ENCODE measurements at regions not wholly inside any gene's neighbourhood (a gene's known extent, or its start where the extent isn't known, plus 50 kb on each side); places are given as distances from the start of the nearest gene placed in this dataset.
"Not testable (repeated sequence)": the region's sequence is repeated elsewhere in the genome, so short reads cannot be mapped to it uniquely, and the experiment has no call there.

DNA sequence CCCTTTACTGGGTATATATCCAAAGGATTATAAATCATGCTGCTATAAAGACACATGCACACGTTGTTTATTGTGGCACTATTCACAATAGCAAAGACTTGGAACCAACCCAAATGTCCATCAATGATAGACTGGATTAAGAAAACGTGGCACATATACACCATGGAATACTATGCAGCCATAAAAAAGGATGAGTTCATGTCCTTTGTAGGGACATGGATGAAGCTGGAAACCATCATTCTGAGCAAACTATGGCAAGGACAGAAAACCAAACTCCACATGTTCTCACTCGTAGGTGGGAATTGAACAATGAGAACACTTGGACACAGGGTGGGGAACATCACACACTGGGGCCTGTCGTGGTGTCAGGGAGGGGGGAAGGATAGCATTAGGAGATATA, 59.2 kb downstream of the CXorf49B start:
- not testable (repeated sequence) for H3K27me3 Mint-ChIP-seq (ENCODE audit: unreplicated experiment); H3K27ac Mint-ChIP-seq (ENCODE audit: unreplicated experiment); DNase-seq (ENCODE audit: low spot score); H3K4me1 Mint-ChIP-seq (ENCODE audit: unreplicated experiment); H3K9me3 Mint-ChIP-seq (ENCODE audit: unreplicated experiment); H3K4me3 Mint-ChIP-seq (ENCODE audit: unreplicated experiment); H3K36me3 Mint-ChIP-seq (ENCODE audit: low read depth, unreplicated experiment)

- H3K4me1 Mint-ChIP-seq (ENCODE audit: unreplicated experiment): no peaks in the 10 kb centered on the region
- no peak overlapping the region for H3K27ac Mint-ChIP-seq (ENCODE audit: unreplicated experiment)
- no peak for DNase-seq (ENCODE audit: low spot score)
- peaks cover 3% of the 10 kb centered on the region for H3K27me3 Mint-ChIP-seq (ENCODE audit: unreplicated experiment)
- H3K36me3 Mint-ChIP-seq (ENCODE audit: low read depth, unreplicated experiment): no peaks in the 10 kb centered on the region
- TF ChIP-seq, protein P1, sequence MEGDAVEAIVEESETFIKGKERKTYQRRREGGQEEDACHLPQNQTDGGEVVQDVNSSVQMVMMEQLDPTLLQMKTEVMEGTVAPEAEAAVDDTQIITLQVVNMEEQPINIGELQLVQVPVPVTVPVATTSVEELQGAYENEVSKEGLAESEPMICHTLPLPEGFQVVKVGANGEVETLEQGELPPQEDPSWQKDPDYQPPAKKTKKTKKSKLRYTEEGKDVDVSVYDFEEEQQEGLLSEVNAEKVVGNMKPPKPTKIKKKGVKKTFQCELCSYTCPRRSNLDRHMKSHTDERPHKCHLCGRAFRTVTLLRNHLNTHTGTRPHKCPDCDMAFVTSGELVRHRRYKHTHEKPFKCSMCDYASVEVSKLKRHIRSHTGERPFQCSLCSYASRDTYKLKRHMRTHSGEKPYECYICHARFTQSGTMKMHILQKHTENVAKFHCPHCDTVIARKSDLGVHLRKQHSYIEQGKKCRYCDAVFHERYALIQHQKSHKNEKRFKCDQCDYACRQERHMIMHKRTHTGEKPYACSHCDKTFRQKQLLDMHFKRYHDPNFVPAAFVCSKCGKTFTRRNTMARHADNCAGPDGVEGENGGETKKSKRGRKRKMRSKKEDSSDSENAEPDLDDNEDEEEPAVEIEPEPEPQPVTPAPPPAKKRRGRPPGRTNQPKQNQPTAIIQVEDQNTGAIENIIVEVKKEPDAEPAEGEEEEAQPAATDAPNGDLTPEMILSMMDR (IDR thresholded peaks at IDR 0.05; ENCODE audit: unreplicated experiment): no peak
- no peaks in the 10 kb centered on the region for H3K9me3 Mint-ChIP-seq (ENCODE audit: unreplicated experiment)
- H3K4me3 Mint-ChIP-seq (ENCODE audit: unreplicated experiment): no peak overlapping the region
Measured at GRCh38 chrX:71823391-71824057, 60.4 kb downstream of the CXorf49B start.

GRCh38 chrX:71828086-71828485, 64.9 kb downstream of the CXorf49B start:
- no peaks in the 10 kb centered on the region for H3K9me3 Mint-ChIP-seq (ENCODE audit: unreplicated experiment)
- H3K27ac Mint-ChIP-seq (ENCODE audit: unreplicated experiment): no peak overlapping the region
- no peaks in the 10 kb centered on the region for H3K36me3 Mint-ChIP-seq (ENCODE audit: low read depth, unreplicated experiment)
- H3K4me1 Mint-ChIP-seq (ENCODE audit: unreplicated experiment): no peaks in the 10 kb centered on the region
- DNase-seq (ENCODE audit: low spot score): no peak
- no peak overlapping the region for H3K4me3 Mint-ChIP-seq (ENCODE audit: unreplicated experiment)
- H3K27me3 Mint-ChIP-seq (ENCODE audit: unreplicated experiment): peaks cover 3% of the 10 kb centered on the region
- TF ChIP-seq, protein P1 (IDR thresholded peaks at IDR 0.05; ENCODE audit: unreplicated experiment): no peak

- not testable (repeated sequence) for DNase-seq (ENCODE audit: low spot score); H3K27me3 Mint-ChIP-seq (ENCODE audit: unreplicated experiment)
Measured at GRCh38 chrX:71838092-71838491, 72.6 kb upstream of the NHSL2 start.

DNA sequence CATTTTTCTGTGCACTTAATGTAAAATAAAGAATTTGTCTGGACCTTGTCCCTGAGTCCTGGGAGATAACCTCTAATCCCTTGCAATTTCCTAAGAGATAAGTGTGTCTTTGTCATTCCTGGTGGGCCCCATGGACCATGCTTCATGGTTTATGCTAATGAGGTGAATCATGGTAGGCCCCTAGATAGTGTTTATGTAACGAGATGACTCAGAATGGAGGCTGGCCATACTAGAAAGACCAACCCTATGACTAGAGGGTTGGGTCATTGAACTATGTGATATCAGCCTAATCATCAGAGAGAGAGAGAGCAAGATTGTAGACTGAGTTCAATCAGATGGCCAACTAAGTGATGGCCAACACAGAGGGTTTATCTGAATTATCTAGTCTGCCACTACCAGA, 64.2 kb upstream of the NHSL2 start:
- H3K27me3 Mint-ChIP-seq (ENCODE audit: unreplicated experiment): no peaks in the 10 kb centered on the region
- H3K4me3 Mint-ChIP-seq (ENCODE audit: unreplicated experiment): no peak overlapping the region
- H3K4me1 Mint-ChIP-seq (ENCODE audit: unreplicated experiment): no peaks in the 10 kb centered on the region
- TF ChIP-seq, protein P1 (IDR thresholded peaks at IDR 0.05; ENCODE audit: unreplicated experiment): no peak
- no peak for DNase-seq (ENCODE audit: low spot score)
- H3K9me3 Mint-ChIP-seq (ENCODE audit: unreplicated experiment): no peaks in the 10 kb centered on the region
- H3K36me3 Mint-ChIP-seq (ENCODE audit: low read depth, unreplicated experiment): no peaks in the 10 kb centered on the region
- no peak overlapping the region for H3K27ac Mint-ChIP-seq (ENCODE audit: unreplicated experiment)

More at GRCh38 chrX:71838092-71838491, 72.6 kb upstream of the NHSL2 start:
- not testable (repeated sequence) for H3K4me1 Mint-ChIP-seq (ENCODE audit: unreplicated experiment); H3K4me3 Mint-ChIP-seq (ENCODE audit: unreplicated experiment); H3K27ac Mint-ChIP-seq (ENCODE audit: unreplicated experiment); H3K9me3 Mint-ChIP-seq (ENCODE audit: unreplicated experiment); H3K36me3 Mint-ChIP-seq (ENCODE audit: low read depth, unreplicated experiment)

DNA sequence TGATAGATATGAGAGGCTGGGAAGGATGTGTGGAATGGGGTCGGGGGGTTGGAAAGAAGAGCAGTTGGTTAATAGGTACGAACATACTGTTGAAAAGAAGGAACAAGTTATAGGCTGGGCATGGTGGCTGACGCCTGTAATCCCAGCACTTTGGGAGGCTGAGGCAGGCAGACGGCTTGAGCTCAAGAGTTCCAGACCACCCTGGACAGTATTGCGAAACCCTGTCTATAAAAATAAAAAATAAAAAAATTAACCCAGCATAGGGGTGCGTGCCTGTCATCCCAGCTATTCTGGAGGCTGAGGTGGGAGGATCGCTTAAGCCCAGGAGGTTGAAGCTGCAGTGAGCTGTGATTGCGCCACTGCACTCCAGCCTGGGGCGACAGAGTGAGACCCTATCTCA, 58.5 kb upstream of the NHSL2 start:
- Mint-ChIP-seq H3K36me3 (ENCODE audit: low read depth, unreplicated experiment) (no peaks in the 10 kb centered on the region), H3K27me3 (ENCODE audit: unreplicated experiment) (no peaks in the 10 kb centered on the region), H3K4me1 (ENCODE audit: unreplicated experiment) (no peaks in the 10 kb centered on the region), H3K9me3 (ENCODE audit: unreplicated experiment) (no peaks in the 10 kb centered on the region), H3K4me3 (ENCODE audit: unreplicated experiment) (no peak overlapping the region), H3K27ac (ENCODE audit: unreplicated experiment) (no peak overlapping the region)
- no peak for DNase-seq (ENCODE audit: low spot score)
- TF ChIP-seq, protein P1 (IDR thresholded peaks at IDR 0.05; ENCODE audit: unreplicated experiment): no peak

Measured in endothelial cell (in vitro differentiated cells).